GM12873 (cell line): ENCODE measurements at regions not wholly inside any gene's neighbourhood (a gene's known extent, or its start where the extent isn't known, plus 50 kb on each side); places are given as distances from the start of the nearest gene placed in this dataset.

Source experiments
- TF ChIP-seq, protein P1 (sequence below): IDR thresholded peaks from 2 replicates; pipeline ENCODE4 v1.5.1; 2012; ENCODE audit warnings: low read depth, mild to moderate bottlenecking, moderate library complexity, low read length, control low read depth; ENCODE audit not compliant: insufficient read depth; ENCODE audit errors: missing control alignments

DNA sequence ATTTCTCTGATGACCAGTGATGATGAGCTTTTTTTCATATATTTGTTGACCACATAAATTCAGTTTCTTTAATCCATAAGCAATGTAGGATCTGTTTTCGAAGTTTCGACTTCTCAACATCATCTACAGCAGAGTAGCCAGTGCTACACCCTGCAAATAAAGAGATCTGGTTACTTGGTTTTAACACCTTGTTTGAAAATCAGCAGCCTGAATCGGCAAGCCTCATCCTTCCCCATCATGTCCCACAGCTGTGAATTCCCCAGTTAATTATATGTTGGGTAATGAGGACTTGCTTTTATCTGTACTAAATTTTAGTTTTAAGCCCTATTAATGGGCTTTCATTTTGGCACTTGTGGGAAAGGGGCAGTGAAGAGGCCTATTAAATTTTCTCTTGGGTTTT lies 80.6 kb downstream of the BMP2 start:
- TF ChIP-seq, protein P1, sequence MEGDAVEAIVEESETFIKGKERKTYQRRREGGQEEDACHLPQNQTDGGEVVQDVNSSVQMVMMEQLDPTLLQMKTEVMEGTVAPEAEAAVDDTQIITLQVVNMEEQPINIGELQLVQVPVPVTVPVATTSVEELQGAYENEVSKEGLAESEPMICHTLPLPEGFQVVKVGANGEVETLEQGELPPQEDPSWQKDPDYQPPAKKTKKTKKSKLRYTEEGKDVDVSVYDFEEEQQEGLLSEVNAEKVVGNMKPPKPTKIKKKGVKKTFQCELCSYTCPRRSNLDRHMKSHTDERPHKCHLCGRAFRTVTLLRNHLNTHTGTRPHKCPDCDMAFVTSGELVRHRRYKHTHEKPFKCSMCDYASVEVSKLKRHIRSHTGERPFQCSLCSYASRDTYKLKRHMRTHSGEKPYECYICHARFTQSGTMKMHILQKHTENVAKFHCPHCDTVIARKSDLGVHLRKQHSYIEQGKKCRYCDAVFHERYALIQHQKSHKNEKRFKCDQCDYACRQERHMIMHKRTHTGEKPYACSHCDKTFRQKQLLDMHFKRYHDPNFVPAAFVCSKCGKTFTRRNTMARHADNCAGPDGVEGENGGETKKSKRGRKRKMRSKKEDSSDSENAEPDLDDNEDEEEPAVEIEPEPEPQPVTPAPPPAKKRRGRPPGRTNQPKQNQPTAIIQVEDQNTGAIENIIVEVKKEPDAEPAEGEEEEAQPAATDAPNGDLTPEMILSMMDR = no peak

GRCh38 chr20:6848992-6849391 lies 81.5 kb downstream of the BMP2 start:
- TF ChIP-seq, protein P1 = no peak

GRCh38 chr20:6851136-6851535 lies 83.7 kb downstream of the BMP2 start:
- TF ChIP-seq, protein P1 = no peak

- TF ChIP-seq, protein P1 = no peak
Measured at GRCh38 chr20:6852478-6852877, 85.0 kb downstream of the BMP2 start.

GRCh38 chr20:6855104-6855503 lies 87.6 kb downstream of the BMP2 start:
- TF ChIP-seq, protein P1 = no peak

- TF ChIP-seq, protein P1 = no peak
Measured at GRCh38 chr20:6855796-6856195, 88.3 kb downstream of the BMP2 start.

- TF ChIP-seq, protein P1 = no peak
Measured at GRCh38 chr20:6857927-6858326, 90.4 kb downstream of the BMP2 start.
